A549 (cell line): ENCODE measurements at regions not wholly inside any gene's neighbourhood (a gene's known extent, or its start where the extent isn't known, plus 50 kb on each side); places are given as distances from the start of the nearest gene placed in this dataset.

Experiments
- ATAC-seq, 2 experiments: fragments of 200-7000 bp in 1 of 2; fragments of >200 bp in 1 of 2; cut with Nextera tagmentation in 1 of 2; cut with Tn5 transposase in 1 of 2; 3 replicates each; pipeline versions ENCODE4 v1.8.0 to v1.9.1; 2018 to 2020; ENCODE audit warnings: mild to moderate bottlenecking in 1 of 2, moderate library complexity in 1 of 2
- CTCF ChIA-PET: fragments of 300-600 bp; sonication (Branson Sonifier 250); formaldehyde crosslinking; extraction: SDS; loops from one replicate; lab custom pipeline; 2021; ENCODE audit warnings: antibody characterized with exemption, inconsistent platforms; lab: Yijun Ruan, JAX
- POLR2A ChIA-PET: fragments of 350-600 bp; formaldehyde crosslinking; extraction: SDS; loops from one replicate; lab custom pipeline; 2021; ENCODE audit warnings: antibody characterized with exemption, inconsistent platforms; lab: Yijun Ruan, JAX
- DNase-seq, 2 experiments: peaks; one replicate each; pipeline versions ENCODE4 v3.0.0 to v3.0.0-alpha.2; 2011 to 2016; ENCODE audit warnings: low read depth in 1 of 2, low spot score in 1 of 2
- FAIRE-seq: peaks from 2 replicates; lab custom pipeline; 2011; peaks lifted over from hg19 to GRCh38; lab: Jason Lieb, UNC
- H3K27ac ChIP-seq, 2 experiments: fragments of >200 bp; sonication (Bioruptor Twin); formaldehyde crosslinking; 3 replicates each; pipeline ENCODE4 v1.5.1; 2016 to 2017
- H3K4me1 ChIP-seq: fragments of >200 bp; sonication (Bioruptor Twin); formaldehyde crosslinking; 3 replicates; pipeline ENCODE4 v1.6.1; 2016
- H3K4me2 ChIP-seq: fragments of >200 bp; sonication (Bioruptor Twin); formaldehyde crosslinking; 3 replicates; pipeline ENCODE4 v1.6.1; 2016
- H3K4me3 ChIP-seq: fragments of >200 bp; sonication (Bioruptor Twin); formaldehyde crosslinking; 3 replicates; pipeline ENCODE4 v1.5.1; 2016
- H3K9me3 ChIP-seq: fragments of >200 bp; sonication (Bioruptor Twin); formaldehyde crosslinking; 3 replicates; pipeline ENCODE4 v1.6.1; 2016
- BHLHE40 ChIP-seq: IDR thresholded peaks from 2 replicates; pipeline ENCODE4 v1.6.1; 2012; ENCODE audit warnings: low read depth, low read length, inconsistent platforms
- CBX2 ChIP-seq: fragments of 200-600 bp; sonication (generic); IDR thresholded peaks from 2 replicates; pipeline ENCODE4 v1.6.1; 2016; ENCODE audit warnings: low read depth, mild to moderate bottlenecking, borderline replicate concordance
- CEBPB ChIP-seq, 2 experiments: fragments of >200 bp in 1 of 2; sonication (Bioruptor Twin) in 1 of 2; formaldehyde crosslinking in 1 of 2; IDR thresholded peaks; 2 replicates each; pipeline ENCODE4 v1.6.1; 2012 to 2016
- CHD2 ChIP-seq: fragments of 150-350 bp; IDR thresholded peaks from 2 replicates; pipeline ENCODE4 v1.6.1; 2014; ENCODE audit warnings: low read length; ENCODE audit not compliant: partially characterized antibody
- CHD4 ChIP-seq: fragments of 200-600 bp; sonication (generic); IDR thresholded peaks from 2 replicates; pipeline ENCODE4 v1.6.1; 2016; ENCODE audit warnings: antibody characterized with exemption, mild to moderate bottlenecking, borderline replicate concordance
- EHF ChIP-seq: fragments of 250-450 bp; sonication (Bioruptor Pico); IDR thresholded peaks from 2 replicates; pipeline ENCODE4 v1.5.0; 2020; ENCODE audit warnings: mild to moderate bottlenecking
- EHMT2 ChIP-seq: fragments of 200-600 bp; sonication (generic); IDR thresholded peaks from 2 replicates; pipeline ENCODE4 v1.6.1; 2016; ENCODE audit warnings: antibody characterized with exemption, low read depth, mild to moderate bottlenecking, moderate library complexity
- EP300 ChIP-seq, 2 experiments: fragments of >200 bp; sonication (Bioruptor Twin); formaldehyde crosslinking; IDR thresholded peaks; 2 replicates in 1 of 2; 3 replicates in 1 of 2; pipeline ENCODE4 v1.6.1; 2016 to 2017
- ESRRA ChIP-seq: fragments of 150-350 bp; IDR thresholded peaks from 2 replicates; pipeline ENCODE4 v1.6.1; 2014; ENCODE audit warnings: mild to moderate bottlenecking, low read length, borderline replicate concordance
- FOSB ChIP-seq: fragments of 250-450 bp; sonication (Bioruptor Pico); IDR thresholded peaks from 2 replicates; pipeline ENCODE4 v1.5.0; 2020; ENCODE audit warnings: mild to moderate bottlenecking, moderate library complexity
- GATA3 ChIP-seq: IDR thresholded peaks from 2 replicates; pipeline ENCODE4 v1.6.1; 2012; ENCODE audit warnings: borderline replicate concordance
- HDAC2 ChIP-seq: fragments of 200-600 bp; sonication (generic); IDR thresholded peaks from 2 replicates; pipeline ENCODE4 v1.6.1; 2016
- HEYL ChIP-seq: fragments of 250-450 bp; sonication (Bioruptor Pico); IDR thresholded peaks from 2 replicates; pipeline ENCODE4 v1.8.0; 2021; ENCODE audit warnings: mild to moderate bottlenecking, moderate library complexity
- HOXA7 ChIP-seq: fragments of 250-450 bp; sonication (Bioruptor Pico); IDR thresholded peaks from 2 replicates; pipeline ENCODE4 v1.5.0; 2020; ENCODE audit warnings: mild to moderate bottlenecking, moderate library complexity
- KDM1A ChIP-seq: fragments of 200-600 bp; sonication (generic); IDR thresholded peaks from 2 replicates; pipeline ENCODE4 v1.6.1; 2016; ENCODE audit warnings: low read depth, mild to moderate bottlenecking
- MAZ ChIP-seq: fragments of 150-350 bp; IDR thresholded peaks from 2 replicates; pipeline ENCODE4 v1.6.1; 2014; ENCODE audit warnings: antibody characterized with exemption, low read depth, low read length, borderline replicate concordance
- MYC ChIP-seq: IDR thresholded peaks from 2 replicates; pipeline ENCODE4 v1.6.1; 2012; ENCODE audit warnings: mild to moderate bottlenecking, inconsistent platforms, low read length, improper control_type of control experiment, borderline replicate concordance
- NFE2L2 ChIP-seq: fragments of 150-350 bp; conservative IDR thresholded peaks from 2 replicates; pipeline ENCODE4 v1.6.1; 2014; ENCODE audit warnings: low read length
- NPAS2 ChIP-seq: fragments of 250-450 bp; sonication (Bioruptor Pico); IDR thresholded peaks from 2 replicates; pipeline ENCODE4 v1.8.0; 2022; ENCODE audit warnings: mild to moderate bottlenecking, moderate library complexity, borderline replicate concordance
- PHF8 ChIP-seq: fragments of 200-600 bp; sonication (generic); IDR thresholded peaks from 2 replicates; pipeline ENCODE4 v1.6.1; 2016; ENCODE audit warnings: low read depth, mild to moderate bottlenecking, antibody characterized with exemption, moderate library complexity, borderline replicate concordance
- POLR2A ChIP-seq: IDR thresholded peaks from 2 replicates; pipeline ENCODE4 v1.6.1; 2012; ENCODE audit warnings: mild to moderate bottlenecking, low read length
- RAD21 ChIP-seq, 2 experiments: fragments of >200 bp in 1 of 2; sonication (Bioruptor Twin) in 1 of 2; formaldehyde crosslinking in 1 of 2; IDR thresholded peaks in 1 of 2; conservative IDR thresholded peaks in 1 of 2; 2 replicates in 1 of 2; 3 replicates in 1 of 2; pipeline ENCODE4 v1.6.1; 2012 to 2018; ENCODE audit warnings: inconsistent platforms in 1 of 2
- RARB ChIP-seq: fragments of 250-450 bp; sonication (Bioruptor Pico); IDR thresholded peaks from 2 replicates; pipeline ENCODE4 v1.8.0; 2021; ENCODE audit warnings: mild to moderate bottlenecking, moderate library complexity
- RNF2 ChIP-seq: fragments of 200-600 bp; sonication (generic); IDR thresholded peaks from 2 replicates; pipeline ENCODE4 v1.6.1; 2016; ENCODE audit warnings: low read depth, mild to moderate bottlenecking, antibody characterized with exemption, moderate library complexity, borderline replicate concordance
- SMC3 ChIP-seq: fragments of >200 bp; sonication (Bioruptor Twin); formaldehyde crosslinking; IDR thresholded peaks from 3 replicates; pipeline ENCODE4 v1.6.1; 2018; ENCODE audit warnings: inconsistent platforms
- SREBF2 ChIP-seq: fragments of 450-650 bp; IDR thresholded peaks from 2 replicates; pipeline ENCODE4 v1.6.1; 2014; ENCODE audit warnings: mild to moderate bottlenecking, moderate library complexity
- TP53 ChIP-seq: fragments of 250-450 bp; sonication (Bioruptor Pico); IDR thresholded peaks from 2 replicates; pipeline ENCODE4 v1.5.0; 2021; ENCODE audit warnings: mild to moderate bottlenecking, moderate library complexity
- ZSCAN20 ChIP-seq: fragments of 250-450 bp; sonication (Bioruptor Pico); IDR thresholded peaks from 2 replicates; pipeline ENCODE4 v1.8.0; 2022; ENCODE audit warnings: mild to moderate bottlenecking, moderate library complexity
- WGBS: methylation state at CpG from one replicate; pipeline ENCODE4 v1.1.6; 2017; ENCODE audit errors: missing lambda C conversion rate; 5-methylcytosine and 5-hydroxymethylcytosine counted together
- TF ChIP-seq, protein P1 (sequence below): fragments of >200 bp; sonication (Bioruptor Twin); formaldehyde crosslinking; IDR thresholded peaks from 2 replicates; pipeline ENCODE4 v1.6.1; 2016
- TF ChIP-seq, protein P2 (sequence below): fragments of 450-650 bp; IDR thresholded peaks from 2 replicates; pipeline ENCODE4 v1.6.1; 2014; ENCODE audit warnings: antibody characterized with exemption
- TF ChIP-seq, protein P3 (sequence below): fragments of 250-450 bp; sonication (Bioruptor Pico); IDR thresholded peaks from 2 replicates; pipeline ENCODE4 v1.5.0; 2020; ENCODE audit warnings: low read depth, mild to moderate bottlenecking, moderate library complexity
- TF ChIP-seq, protein P4 (sequence below): fragments of 250-450 bp; sonication (Bioruptor Pico); IDR thresholded peaks from 2 replicates; pipeline ENCODE4 v1.5.0; 2021; ENCODE audit warnings: mild to moderate bottlenecking, moderate library complexity, borderline replicate concordance
- TF ChIP-seq, protein P5 (sequence below): IDR thresholded peaks from 2 replicates; pipeline ENCODE4 v1.6.1; 2012
- TF ChIP-seq, protein P6 (sequence below): IDR thresholded peaks from 2 replicates; pipeline ENCODE4 v1.6.1; 2012
- TF ChIP-seq, protein P7 (sequence below): IDR thresholded peaks from 2 replicates; pipeline ENCODE4 v1.6.1; 2012; ENCODE audit warnings: low read depth, borderline replicate concordance
- TF ChIP-seq, protein P8 (sequence below): fragments of >200 bp; sonication (Bioruptor Twin); formaldehyde crosslinking; IDR thresholded peaks from 3 replicates; pipeline ENCODE4 v1.5.1; 2016

DNA sequence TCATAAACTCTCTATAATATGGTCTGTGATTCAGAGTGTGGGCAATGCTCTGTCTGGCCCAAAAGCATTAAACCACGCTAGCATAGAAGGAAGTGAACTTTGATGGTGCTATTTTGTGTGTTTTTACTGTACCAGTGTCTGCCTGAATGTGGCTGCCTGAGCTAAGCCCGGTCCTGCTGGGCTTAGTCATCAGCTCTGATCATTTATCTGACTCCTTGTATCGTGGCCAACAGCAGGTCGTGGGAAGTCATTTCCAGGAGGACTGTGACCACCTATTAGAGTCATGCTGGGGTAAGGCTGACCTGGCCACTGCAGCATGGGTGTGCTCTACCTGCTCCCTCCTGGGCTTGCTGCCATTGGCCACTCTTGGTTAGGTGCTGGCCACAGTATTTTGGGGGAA lies 239.1 kb upstream of the CEP162 start:
- ChIA-PET CTCF (interaction anchor here (0.6 to 1.7 kb wide), 2 partner anchors 44 to 63 kb away, joined by 3 to 4 read pairs; no protein-coding TSS in a partner anchor), POLR2A (no interaction called here)
- peak overlapping the region; percentile 61 to 73 for H3K27ac ChIP-seq
- WGBS = 0% methylated on average over 4 of the region's 4 CpGs
- H3K4me1 ChIP-seq = peaks cover 36% of the 10 kb centered on the region
- no peaks in the 10 kb centered on the region for H3K9me3 ChIP-seq
- peak; percentile 35 to 78 for DNase-seq
- 0 out of 3 replicates have a peak overlapping the region, but pooled peaks have one; percentile 4 for H3K4me3 ChIP-seq
- FAIRE-seq = no peak
- peak overlapping the region; percentile 75 for H3K4me2 ChIP-seq
- peak; percentile 96 to 97 for ATAC-seq
- no peak for TF ChIP-seq PHF8
- no peak for TF ChIP-seq TP53 (CRISPR knock-in tag)
- TF ChIP-seq ZSCAN20 (CRISPR knock-in tag) = no peak
- TF ChIP-seq, protein P1, sequence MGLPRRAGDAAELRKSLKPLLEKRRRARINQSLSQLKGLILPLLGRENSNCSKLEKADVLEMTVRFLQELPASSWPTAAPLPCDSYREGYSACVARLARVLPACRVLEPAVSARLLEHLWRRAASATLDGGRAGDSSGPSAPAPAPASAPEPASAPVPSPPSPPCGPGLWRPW = no peak
- no peak for TF ChIP-seq HOXA7 (CRISPR knock-in tag)
- no peak for TF ChIP-seq CBX2
- TF ChIP-seq EP300 (IDR thresholded peaks at IDR 0.05) = no peak
- TF ChIP-seq, protein P2, sequence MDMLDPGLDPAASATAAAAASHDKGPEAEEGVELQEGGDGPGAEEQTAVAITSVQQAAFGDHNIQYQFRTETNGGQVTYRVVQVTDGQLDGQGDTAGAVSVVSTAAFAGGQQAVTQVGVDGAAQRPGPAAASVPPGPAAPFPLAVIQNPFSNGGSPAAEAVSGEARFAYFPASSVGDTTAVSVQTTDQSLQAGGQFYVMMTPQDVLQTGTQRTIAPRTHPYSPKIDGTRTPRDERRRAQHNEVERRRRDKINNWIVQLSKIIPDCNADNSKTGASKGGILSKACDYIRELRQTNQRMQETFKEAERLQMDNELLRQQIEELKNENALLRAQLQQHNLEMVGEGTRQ = no peak
- TF ChIP-seq CHD4 = no peak
- no peak for TF ChIP-seq RARB (CRISPR knock-in tag)
- no peak for TF ChIP-seq MAZ
- no peak for TF ChIP-seq SREBF2
- TF ChIP-seq, protein P3, sequence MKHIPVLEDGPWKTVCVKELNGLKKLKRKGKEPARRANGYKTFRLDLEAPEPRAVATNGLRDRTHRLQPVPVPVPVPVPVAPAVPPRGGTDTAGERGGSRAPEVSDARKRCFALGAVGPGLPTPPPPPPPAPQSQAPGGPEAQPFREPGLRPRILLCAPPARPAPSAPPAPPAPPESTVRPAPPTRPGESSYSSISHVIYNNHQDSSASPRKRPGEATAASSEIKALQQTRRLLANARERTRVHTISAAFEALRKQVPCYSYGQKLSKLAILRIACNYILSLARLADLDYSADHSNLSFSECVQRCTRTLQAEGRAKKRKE (CRISPR knock-in tag) = no peak
- no peak for TF ChIP-seq MYC
- TF ChIP-seq RNF2 = no peak
- peak; percentile 65 for TF ChIP-seq GATA3
- TF ChIP-seq SMC3 = 0 out of 3 replicates have a peak, but pooled peaks have one; percentile 19
- TF ChIP-seq NPAS2 (CRISPR knock-in tag) = no peak
- TF ChIP-seq NFE2L2 = no peak
- no peak for TF ChIP-seq HEYL (CRISPR knock-in tag)
- TF ChIP-seq POLR2A = no peak
- TF ChIP-seq, protein P4, sequence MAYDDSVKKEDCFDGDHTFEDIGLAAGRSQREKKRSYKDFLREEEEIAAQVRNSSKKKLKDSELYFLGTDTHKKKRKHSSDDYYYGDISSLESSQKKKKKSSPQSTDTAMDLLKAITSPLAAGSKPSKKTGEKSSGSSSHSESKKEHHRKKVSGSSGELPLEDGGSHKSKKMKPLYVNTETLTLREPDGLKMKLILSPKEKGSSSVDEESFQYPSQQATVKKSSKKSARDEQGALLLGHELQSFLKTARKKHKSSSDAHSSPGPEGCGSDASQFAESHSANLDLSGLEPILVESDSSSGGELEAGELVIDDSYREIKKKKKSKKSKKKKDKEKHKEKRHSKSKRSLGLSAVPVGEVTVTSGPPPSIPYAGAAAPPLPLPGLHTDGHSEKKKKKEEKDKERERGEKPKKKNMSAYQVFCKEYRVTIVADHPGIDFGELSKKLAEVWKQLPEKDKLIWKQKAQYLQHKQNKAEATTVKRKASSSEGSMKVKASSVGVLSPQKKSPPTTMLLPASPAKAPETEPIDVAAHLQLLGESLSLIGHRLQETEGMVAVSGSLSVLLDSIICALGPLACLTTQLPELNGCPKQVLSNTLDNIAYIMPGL (CRISPR knock-in tag) = no peak
- TF ChIP-seq EHMT2 = no peak
- TF ChIP-seq KDM1A = no peak
- TF ChIP-seq, protein P5, sequence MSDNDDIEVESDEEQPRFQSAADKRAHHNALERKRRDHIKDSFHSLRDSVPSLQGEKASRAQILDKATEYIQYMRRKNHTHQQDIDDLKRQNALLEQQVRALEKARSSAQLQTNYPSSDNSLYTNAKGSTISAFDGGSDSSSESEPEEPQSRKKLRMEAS = peak; percentile 41; the same call in 1 of the 2 replicates
- TF ChIP-seq, protein P6, sequence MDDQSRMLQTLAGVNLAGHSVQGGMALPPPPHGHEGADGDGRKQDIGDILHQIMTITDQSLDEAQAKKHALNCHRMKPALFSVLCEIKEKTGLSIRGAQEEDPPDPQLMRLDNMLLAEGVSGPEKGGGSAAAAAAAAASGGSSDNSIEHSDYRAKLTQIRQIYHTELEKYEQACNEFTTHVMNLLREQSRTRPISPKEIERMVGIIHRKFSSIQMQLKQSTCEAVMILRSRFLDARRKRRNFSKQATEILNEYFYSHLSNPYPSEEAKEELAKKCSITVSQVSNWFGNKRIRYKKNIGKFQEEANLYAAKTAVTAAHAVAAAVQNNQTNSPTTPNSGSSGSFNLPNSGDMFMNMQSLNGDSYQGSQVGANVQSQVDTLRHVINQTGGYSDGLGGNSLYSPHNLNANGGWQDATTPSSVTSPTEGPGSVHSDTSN = no peak
- no peak for TF ChIP-seq HDAC2
- TF ChIP-seq RAD21 (conservative IDR thresholded peaks at IDR 0.05 in 1 of 2, IDR thresholded peaks at IDR 0.05 in 1 of 2) = 0 out of 5 replicates have a peak, but pooled peaks of 1 of the 2 experiments have one; percentile 18
- TF ChIP-seq, protein P7, sequence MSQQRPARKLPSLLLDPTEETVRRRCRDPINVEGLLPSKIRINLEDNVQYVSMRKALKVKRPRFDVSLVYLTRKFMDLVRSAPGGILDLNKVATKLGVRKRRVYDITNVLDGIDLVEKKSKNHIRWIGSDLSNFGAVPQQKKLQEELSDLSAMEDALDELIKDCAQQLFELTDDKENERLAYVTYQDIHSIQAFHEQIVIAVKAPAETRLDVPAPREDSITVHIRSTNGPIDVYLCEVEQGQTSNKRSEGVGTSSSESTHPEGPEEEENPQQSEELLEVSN = no peak
- TF ChIP-seq, protein P8, sequence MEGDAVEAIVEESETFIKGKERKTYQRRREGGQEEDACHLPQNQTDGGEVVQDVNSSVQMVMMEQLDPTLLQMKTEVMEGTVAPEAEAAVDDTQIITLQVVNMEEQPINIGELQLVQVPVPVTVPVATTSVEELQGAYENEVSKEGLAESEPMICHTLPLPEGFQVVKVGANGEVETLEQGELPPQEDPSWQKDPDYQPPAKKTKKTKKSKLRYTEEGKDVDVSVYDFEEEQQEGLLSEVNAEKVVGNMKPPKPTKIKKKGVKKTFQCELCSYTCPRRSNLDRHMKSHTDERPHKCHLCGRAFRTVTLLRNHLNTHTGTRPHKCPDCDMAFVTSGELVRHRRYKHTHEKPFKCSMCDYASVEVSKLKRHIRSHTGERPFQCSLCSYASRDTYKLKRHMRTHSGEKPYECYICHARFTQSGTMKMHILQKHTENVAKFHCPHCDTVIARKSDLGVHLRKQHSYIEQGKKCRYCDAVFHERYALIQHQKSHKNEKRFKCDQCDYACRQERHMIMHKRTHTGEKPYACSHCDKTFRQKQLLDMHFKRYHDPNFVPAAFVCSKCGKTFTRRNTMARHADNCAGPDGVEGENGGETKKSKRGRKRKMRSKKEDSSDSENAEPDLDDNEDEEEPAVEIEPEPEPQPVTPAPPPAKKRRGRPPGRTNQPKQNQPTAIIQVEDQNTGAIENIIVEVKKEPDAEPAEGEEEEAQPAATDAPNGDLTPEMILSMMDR = no peak
- no peak for TF ChIP-seq BHLHE40
- TF ChIP-seq FOSB (CRISPR knock-in tag) = no peak
- TF ChIP-seq ESRRA = no peak
- no peak for TF ChIP-seq EHF
- TF ChIP-seq CHD2 = no peak
- no peak for TF ChIP-seq CEBPB (IDR thresholded peaks at IDR 0.05)
